HEK293T (cell line): ENCODE measurements at regions not wholly inside any gene's neighbourhood (a gene's known extent, or its start where the extent isn't known, plus 50 kb on each side); places are given as distances from the start of the nearest gene placed in this dataset.
A peak's percentile ranks its signal among the peaks of the same experiment; 100 is the strongest.

Experiments used
- CTCF ChIA-PET: fragments of 350-600 bp; formaldehyde crosslinking; extraction: SDS; loops from one replicate; lab custom pipeline; 2021; ENCODE audit warnings: antibody characterized with exemption, inconsistent platforms; lab: Yijun Ruan, JAX
- POLR2A ChIA-PET: fragments of 350-600 bp; formaldehyde crosslinking; extraction: SDS; loops from one replicate; lab custom pipeline; 2020; ENCODE audit warnings: antibody characterized with exemption, inconsistent platforms; lab: Yijun Ruan, JAX
- DNase-seq: peaks from one replicate; pipeline ENCODE4 v3.0.0; 2012; ENCODE audit warnings: mixed read lengths; ENCODE audit errors: extremely low spot score
- ARNT ChIP-seq: fragments of 450-650 bp; IDR thresholded peaks from 2 replicates; pipeline ENCODE4 v1.6.1; 2017; ENCODE audit warnings: mild to moderate bottlenecking
- BHLHE40 ChIP-seq: fragments of 450-650 bp; IDR thresholded peaks from 2 replicates; pipeline ENCODE4 v1.6.1; 2016; ENCODE audit warnings: mild to moderate bottlenecking, moderate library complexity, borderline replicate concordance
- CTBP1 ChIP-seq: fragments of 450-650 bp; IDR thresholded peaks from 2 replicates; pipeline ENCODE4 v1.6.1; 2016; ENCODE audit warnings: borderline replicate concordance
- ELF4 ChIP-seq: fragments of 450-650 bp; IDR thresholded peaks from 2 replicates; pipeline ENCODE4 v1.6.1; 2017; ENCODE audit warnings: antibody characterized with exemption
- FOXA1 ChIP-seq: fragments of 450-650 bp; IDR thresholded peaks from 2 replicates; pipeline ENCODE4 v1.6.1; 2016; ENCODE audit warnings: mild to moderate bottlenecking
- FOXK2 ChIP-seq: fragments of 450-650 bp; IDR thresholded peaks from 2 replicates; pipeline ENCODE4 v1.6.1; 2016; ENCODE audit warnings: mild to moderate bottlenecking
- FOXM1 ChIP-seq: fragments of 450-650 bp; IDR thresholded peaks from 2 replicates; pipeline ENCODE4 v1.6.1; 2017; ENCODE audit warnings: mild to moderate bottlenecking, borderline replicate concordance
- HDGF ChIP-seq: fragments of 450-650 bp; IDR thresholded peaks from 2 replicates; pipeline ENCODE4 v1.6.1; 2017; ENCODE audit warnings: antibody characterized with exemption, borderline replicate concordance
- L3MBTL2 ChIP-seq: fragments of 450-650 bp; conservative IDR thresholded peaks from 2 replicates; pipeline ENCODE4 v1.6.1; 2016; ENCODE audit warnings: mild to moderate bottlenecking
- LEF1 ChIP-seq: fragments of 450-650 bp; IDR thresholded peaks from 2 replicates; pipeline ENCODE4 v1.6.1; 2017; ENCODE audit warnings: mild to moderate bottlenecking, borderline replicate concordance
- NFRKB ChIP-seq: fragments of 450-650 bp; IDR thresholded peaks from 2 replicates; pipeline ENCODE4 v1.6.1; 2016; ENCODE audit warnings: mild to moderate bottlenecking, moderate library complexity
- PKNOX1 ChIP-seq: fragments of 450-650 bp; IDR thresholded peaks from 2 replicates; pipeline ENCODE4 v1.6.1; 2016
- SP1 ChIP-seq: fragments of 450-650 bp; IDR thresholded peaks from 2 replicates; pipeline ENCODE4 v1.6.1; 2017
- SUZ12 ChIP-seq: fragments of 450-650 bp; IDR thresholded peaks from 2 replicates; pipeline ENCODE4 v1.6.1; 2016; ENCODE audit warnings: mild to moderate bottlenecking
- TARDBP ChIP-seq: fragments of 450-650 bp; IDR thresholded peaks from 2 replicates; pipeline ENCODE4 v1.6.1; 2016
- ZNF384 ChIP-seq: fragments of 450-650 bp; IDR thresholded peaks from 2 replicates; pipeline ENCODE4 v1.6.1; 2016

- TF ChIP-seq L3MBTL2 (no peak), LEF1 (no peak), FOXA1 (no peak), TARDBP (no peak), ZNF384 (no peak), SP1 (no peak), CTBP1 (no peak), ARNT (no peak), ELF4 (no peak), SUZ12 (no peak), FOXK2 (no peak), BHLHE40 (no peak), PKNOX1 (no peak), FOXM1 (no peak), HDGF (no peak), NFRKB (no peak)
- ChIA-PET CTCF (no interaction called here), POLR2A (no interaction called here)
- no peak for DNase-seq
Measured at GRCh38 chr14:87809261-87809660, 183.7 kb downstream of the GALC start.

- DNase-seq: peak; percentile 53
- POLR2A ChIA-PET: no interaction called here
- CTCF ChIA-PET: interaction anchor here (0.7 to 2.1 kb wide), 4 partner anchors 19 to 91 kb away, joined by 3 to 19 read pairs (median 4); no protein-coding TSS in a partner anchor
Measured at GRCh38 chr14:87805315-87805723, 187.7 kb downstream of the GALC start.

GRCh38 chr14:87800216-87800615 lies 192.8 kb downstream of the GALC start:
- DNase-seq: no peak
- POLR2A ChIA-PET: no interaction called here
- CTCF ChIA-PET: no interaction called here
- TF ChIP-seq FOXM1: no peak
- TF ChIP-seq SP1: no peak
- TF ChIP-seq L3MBTL2: no peak
- TF ChIP-seq ARNT: no peak
- no peak for TF ChIP-seq CTBP1
- TF ChIP-seq ELF4: no peak
- no peak for TF ChIP-seq FOXK2
- TF ChIP-seq HDGF: no peak
- TF ChIP-seq NFRKB: no peak
- TF ChIP-seq SUZ12: no peak
- TF ChIP-seq LEF1: no peak
- TF ChIP-seq ZNF384: no peak
- no peak for TF ChIP-seq PKNOX1
- no peak for TF ChIP-seq FOXA1

More at GRCh38 chr14:87805315-87805723, 187.7 kb downstream of the GALC start:
- TF ChIP-seq L3MBTL2 (no peak), FOXA1 (no peak), TARDBP (no peak), CTBP1 (no peak), BHLHE40 (no peak), LEF1 (no peak), ELF4 (no peak), FOXK2 (no peak)

GRCh38 chr14:87799400-87799799 lies 193.6 kb downstream of the GALC start:
- ChIA-PET POLR2A (no interaction called here), CTCF (interaction anchor here (0.6 kb wide), 1 partner anchor 845 kb away, joined by 3 read pairs; no protein-coding TSS in a partner anchor)
- no peak for DNase-seq
- TF ChIP-seq PKNOX1 (no peak), SP1 (no peak), FOXM1 (no peak), ELF4 (no peak), HDGF (no peak)

GRCh38 chr14:87797001-87797400 lies 196.0 kb downstream of the GALC start:
- DNase-seq: no peak
- POLR2A ChIA-PET: no interaction called here
- CTCF ChIA-PET: no interaction called here
- TF ChIP-seq HDGF (no peak), ZNF384 (no peak), PKNOX1 (no peak), L3MBTL2 (no peak), ELF4 (no peak), FOXM1 (no peak), CTBP1 (no peak), LEF1 (no peak)

- CTCF ChIA-PET: no interaction called here
- TF ChIP-seq NFRKB: no peak
- TF ChIP-seq BHLHE40: no peak
- POLR2A ChIA-PET: no interaction called here
- DNase-seq: no peak
Measured at GRCh38 chr14:87794561-87794960, 198.4 kb downstream of the GALC start.
